Neutrophil (primary cell): ENCODE measurements at regions not wholly inside any gene's neighbourhood (a gene's known extent, or its start where the extent isn't known, plus 50 kb on each side); places are given as distances from the start of the nearest gene placed in this dataset.

Experiments
- H3K27ac ChIP-seq: fragments of 200-600 bp; sonication (generic); 2 replicates; pipeline ENCODE4 v1.5.1; 2016; ENCODE audit warnings: mild to moderate bottlenecking, moderate library complexity
- H3K27me3 ChIP-seq: fragments of 200-600 bp; sonication (generic); 2 replicates; pipeline ENCODE4 v1.6.0; 2016; ENCODE audit warnings: mild to moderate bottlenecking
- H3K36me3 ChIP-seq: fragments of 200-600 bp; sonication (generic); 2 replicates; pipeline ENCODE4 v1.5.1; 2017
- H3K4me1 ChIP-seq, 2 experiments: fragments of 200-600 bp in 1 of 2; sonication (generic) in 1 of 2; 1 replicate in 1 of 2; 2 replicates in 1 of 2; pipeline versions ENCODE4 v1.5.1 to v1.6.1; 2013 to 2016; ENCODE audit warnings: low read depth in 1 of 2, low read length in 1 of 2, mild to moderate bottlenecking in 1 of 2, moderate library complexity in 1 of 2; ENCODE audit not compliant: control insufficient read depth in 1 of 2, insufficient read depth in 1 of 2
- H3K4me3 ChIP-seq, 2 experiments: fragments of 200-600 bp in 1 of 2; sonication (generic) in 1 of 2; 1 replicate in 1 of 2; 2 replicates in 1 of 2; pipeline ENCODE4 v1.5.1; 2013 to 2016; ENCODE audit warnings: low read depth in 1 of 2, low read length in 1 of 2, mild to moderate bottlenecking in 1 of 2, moderate library complexity in 1 of 2
- H3K9me3 ChIP-seq: fragments of 200-600 bp; sonication (generic); 2 replicates; pipeline ENCODE4 v1.5.1; 2016
- TF ChIP-seq, protein P1 (sequence below): fragments of 200-600 bp; sonication (generic); IDR thresholded peaks from 2 replicates; pipeline ENCODE4 v1.5.1; 2016; ENCODE audit warnings: antibody characterized with exemption

DNA sequence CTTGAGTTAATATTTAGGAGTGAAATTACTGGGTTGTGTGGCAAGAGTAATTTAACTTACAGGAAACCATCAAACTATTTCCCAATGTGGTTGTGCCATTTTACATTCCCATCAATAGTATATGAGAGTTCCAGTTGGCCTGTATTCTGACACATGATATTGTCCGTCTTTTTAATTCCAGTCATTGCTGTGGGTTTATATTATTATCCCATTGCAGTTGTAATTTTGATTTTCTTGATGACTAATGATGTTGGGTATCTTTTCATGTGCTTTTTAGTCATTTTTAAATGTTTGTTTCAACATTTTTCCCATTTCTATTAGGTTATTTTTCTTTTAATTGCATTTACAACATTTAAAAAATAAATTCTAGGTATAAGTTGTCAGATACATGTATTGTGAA, 614.0 kb downstream of the UTRN start:
- no peak overlapping the region for H3K27ac ChIP-seq
- TF ChIP-seq, protein P1, sequence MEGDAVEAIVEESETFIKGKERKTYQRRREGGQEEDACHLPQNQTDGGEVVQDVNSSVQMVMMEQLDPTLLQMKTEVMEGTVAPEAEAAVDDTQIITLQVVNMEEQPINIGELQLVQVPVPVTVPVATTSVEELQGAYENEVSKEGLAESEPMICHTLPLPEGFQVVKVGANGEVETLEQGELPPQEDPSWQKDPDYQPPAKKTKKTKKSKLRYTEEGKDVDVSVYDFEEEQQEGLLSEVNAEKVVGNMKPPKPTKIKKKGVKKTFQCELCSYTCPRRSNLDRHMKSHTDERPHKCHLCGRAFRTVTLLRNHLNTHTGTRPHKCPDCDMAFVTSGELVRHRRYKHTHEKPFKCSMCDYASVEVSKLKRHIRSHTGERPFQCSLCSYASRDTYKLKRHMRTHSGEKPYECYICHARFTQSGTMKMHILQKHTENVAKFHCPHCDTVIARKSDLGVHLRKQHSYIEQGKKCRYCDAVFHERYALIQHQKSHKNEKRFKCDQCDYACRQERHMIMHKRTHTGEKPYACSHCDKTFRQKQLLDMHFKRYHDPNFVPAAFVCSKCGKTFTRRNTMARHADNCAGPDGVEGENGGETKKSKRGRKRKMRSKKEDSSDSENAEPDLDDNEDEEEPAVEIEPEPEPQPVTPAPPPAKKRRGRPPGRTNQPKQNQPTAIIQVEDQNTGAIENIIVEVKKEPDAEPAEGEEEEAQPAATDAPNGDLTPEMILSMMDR = no peak

DNA sequence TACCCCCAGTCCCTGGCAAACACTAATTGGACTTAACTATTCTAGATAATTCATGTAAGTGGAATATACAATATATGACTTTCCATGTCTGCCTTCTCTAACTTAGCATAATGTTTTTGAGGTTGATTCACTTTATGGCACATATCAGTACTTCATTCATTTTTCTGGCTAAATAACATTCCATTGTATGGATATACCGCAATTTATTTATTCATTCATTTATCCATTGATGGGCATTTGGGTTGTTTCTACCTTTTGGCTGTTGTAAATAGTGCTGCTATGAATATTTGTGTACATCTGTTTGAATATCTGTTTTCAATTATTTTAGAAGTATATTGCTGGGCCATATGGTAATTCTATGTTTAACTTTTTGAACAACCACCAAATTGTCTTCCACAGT, 616.3 kb downstream of the UTRN start:
- Histone ChIP-seq H3K27me3 (no peaks in the 10 kb centered on the region), H3K4me3 (no peak overlapping the region), H3K36me3 (no peaks in the 10 kb centered on the region), H3K4me1 (peaks cover 0 to 11% of the 10 kb centered on the region in 2 experiments), H3K9me3 (no peaks in the 10 kb centered on the region), H3K27ac (no peak overlapping the region)
- TF ChIP-seq, protein P1 = no peak

More for the DNA sequence above, 614.0 kb downstream of the UTRN start:
- Histone ChIP-seq H3K9me3 (no peaks in the 10 kb centered on the region), H3K4me1 (peaks cover 0 to 11% of the 10 kb centered on the region in 2 experiments), H3K4me3 (no peak overlapping the region), H3K36me3 (no peaks in the 10 kb centered on the region), H3K27me3 (no peaks in the 10 kb centered on the region)

DNA sequence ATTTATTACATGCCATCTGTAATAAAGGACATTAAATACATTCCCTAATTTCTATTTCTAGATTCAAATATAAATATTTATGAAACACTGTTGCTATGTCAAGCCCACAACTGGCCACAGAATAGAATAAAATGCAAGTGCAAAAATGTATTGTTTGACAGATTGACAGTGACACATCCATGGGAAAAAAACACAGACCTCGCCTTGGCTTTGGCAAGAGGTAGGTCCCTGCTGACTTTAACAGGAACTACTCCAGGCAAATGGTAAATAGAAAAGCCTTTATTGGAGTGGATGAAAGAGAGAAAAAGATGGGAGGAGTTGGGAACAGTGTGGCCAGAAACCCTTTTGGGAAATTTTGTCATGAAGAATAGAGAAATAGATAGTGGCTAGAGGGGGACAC, 622.9 kb downstream of the UTRN start:
- Histone ChIP-seq H3K4me1 (no peaks in the 10 kb centered on the region), H3K27me3 (no peaks in the 10 kb centered on the region), H3K9me3 (no peaks in the 10 kb centered on the region), H3K27ac (no peak overlapping the region), H3K36me3 (no peaks in the 10 kb centered on the region), H3K4me3 (no peak overlapping the region)
- TF ChIP-seq, protein P1 = no peak

DNA sequence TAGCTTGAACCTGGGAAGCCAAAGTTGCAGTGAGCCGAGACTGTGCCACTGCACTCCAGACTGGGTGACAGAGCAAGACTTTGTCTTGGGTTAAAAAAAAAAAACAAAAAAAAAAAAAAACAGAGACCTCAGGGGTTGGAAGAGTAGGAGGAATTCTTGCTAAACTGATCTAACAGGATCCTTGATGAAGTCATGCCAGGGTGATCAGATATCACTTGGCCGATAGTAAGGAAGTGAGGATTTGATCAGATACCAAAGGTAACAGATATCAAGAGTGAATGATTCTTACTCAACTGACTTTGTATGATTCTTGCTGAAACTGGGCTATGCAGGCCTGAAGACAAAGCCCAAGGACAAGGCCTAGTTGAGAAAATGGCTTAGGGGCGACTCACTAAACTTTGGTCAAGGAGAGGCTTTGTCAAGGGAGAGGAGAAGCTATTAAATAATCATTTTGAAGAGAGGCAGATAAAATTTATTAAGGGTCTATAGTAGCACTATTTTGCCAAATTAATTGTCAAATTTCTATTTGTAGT, 624.7 kb downstream of the UTRN start:
- H3K4me1 ChIP-seq = no peaks in the 10 kb centered on the region
- H3K9me3 ChIP-seq = no peaks in the 10 kb centered on the region
- no peaks in the 10 kb centered on the region for H3K27me3 ChIP-seq
- no peaks in the 10 kb centered on the region for H3K36me3 ChIP-seq
- TF ChIP-seq, protein P1 = no peak
- H3K27ac ChIP-seq = no peak overlapping the region
- no peak overlapping the region for H3K4me3 ChIP-seq

DNA sequence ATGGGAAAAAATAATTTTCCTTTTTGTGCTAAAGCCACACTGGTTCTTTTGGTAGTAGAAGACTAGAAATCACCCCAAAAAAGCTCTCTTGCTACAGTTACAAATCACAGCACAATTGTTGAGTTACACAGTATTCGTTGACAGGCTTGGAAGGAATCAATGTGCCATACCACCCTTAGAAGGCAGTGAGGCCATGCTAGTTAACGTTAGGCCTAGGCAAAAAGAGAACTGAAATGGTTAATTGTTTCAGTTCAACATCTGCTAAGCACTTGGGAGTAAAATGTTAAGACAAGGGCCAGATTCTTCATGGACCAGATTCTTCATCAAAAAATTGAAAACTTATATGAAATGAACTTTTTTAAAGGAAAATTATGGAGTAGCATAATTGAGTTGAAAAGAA, 626.2 kb downstream of the UTRN start:
- no peak overlapping the region for H3K4me3 ChIP-seq
- H3K4me1 ChIP-seq = no peaks in the 10 kb centered on the region
- no peaks in the 10 kb centered on the region for H3K9me3 ChIP-seq
- no peaks in the 10 kb centered on the region for H3K36me3 ChIP-seq
- TF ChIP-seq, protein P1 = no peak
- no peak overlapping the region for H3K27ac ChIP-seq
- no peaks in the 10 kb centered on the region for H3K27me3 ChIP-seq

DNA sequence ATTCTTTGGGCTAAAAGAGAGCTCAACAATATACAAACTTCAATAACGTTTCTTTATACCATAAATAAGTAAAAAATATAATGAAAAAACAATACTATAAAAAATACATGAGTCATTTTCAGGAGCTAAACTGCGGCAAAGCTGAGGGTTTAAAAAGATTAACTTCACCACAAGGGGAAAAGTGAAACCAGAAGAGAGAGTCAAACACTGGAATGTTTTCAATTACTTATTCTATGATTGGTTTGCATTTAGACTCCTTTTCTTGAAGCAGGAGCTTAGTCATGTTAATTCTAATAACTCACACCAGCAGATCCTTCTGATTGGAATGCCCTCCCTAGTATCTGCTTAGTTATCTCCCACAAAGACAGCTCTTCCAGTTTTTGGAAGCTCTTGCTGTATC, 627.3 kb downstream of the UTRN start:
- Histone ChIP-seq H3K4me1 (no peaks in the 10 kb centered on the region), H3K27ac (no peak overlapping the region), H3K36me3 (no peaks in the 10 kb centered on the region), H3K4me3 (no peak overlapping the region), H3K9me3 (no peaks in the 10 kb centered on the region), H3K27me3 (no peaks in the 10 kb centered on the region)
- TF ChIP-seq, protein P1 = no peak
